Esophagus muscularis mucosa (tissue), 3 donors: ENCODE measurements at regions not wholly inside any gene's neighbourhood (a gene's known extent, or its start where the extent isn't known, plus 50 kb on each side); places are given as distances from the start of the nearest gene placed in this dataset.

Source experiments
- CTCF ChIP-seq, 3 experiments: fragments of 200-600 bp in 2 of 3; fragments of 450-650 bp in 1 of 3; sonication (generic) in 2 of 3; IDR thresholded peaks; one replicate each; pipeline ENCODE4 v1.5.1; 2017 to 2019; ENCODE audit warnings: antibody characterized with exemption in 3 of 3, mild to moderate bottlenecking in 2 of 3, moderate library complexity in 1 of 3
- EP300 ChIP-seq: sonication (generic); formaldehyde crosslinking; IDR thresholded peaks from one replicate; pipeline ENCODE4 v1.6.1; 2017; ENCODE audit warnings: antibody characterized with exemption

GRCh38 chr6:47131773-47132172 is 89.6 kb upstream of the ADGRF1 start:
- TF ChIP-seq CTCF (IDR thresholded peaks at IDR 0.05) (no peak), EP300 (no peak)
